Mesendoderm (in vitro differentiated cells): ENCODE measurements at regions not wholly inside any gene's neighbourhood (a gene's known extent, or its start where the extent isn't known, plus 50 kb on each side); places are given as distances from the start of the nearest gene placed in this dataset.

Experiments used
- DNase-seq: peaks from one replicate; pipeline ENCODE4 v3.0.0; 2013
- H2AK5ac ChIP-seq: 2 replicates; pipeline ENCODE4 v1.6.1; 2013; ENCODE audit warnings: low read length, inconsistent platforms
- H2BK120ac ChIP-seq: 2 replicates; pipeline ENCODE4 v1.6.1; 2013; ENCODE audit warnings: low read depth, mild to moderate bottlenecking, low read length, moderate library complexity, mixed read lengths
- H2BK15ac ChIP-seq: replicated peaks from 2 replicates; pipeline ENCODE4 v1.6.1; 2013; ENCODE audit warnings: low read depth, mild to moderate bottlenecking, moderate library complexity
- H2BK5ac ChIP-seq: 2 replicates; pipeline ENCODE4 v1.6.1; 2013; ENCODE audit warnings: low read length, inconsistent platforms
- H3K18ac ChIP-seq: 2 replicates; pipeline ENCODE4 v1.6.1; 2013; ENCODE audit warnings: mild to moderate bottlenecking, low read length, mixed read lengths
- H3K23ac ChIP-seq: one replicate; pipeline ENCODE4 v1.6.1; 2013; ENCODE audit warnings: low read length
- H3K27ac ChIP-seq: 2 replicates; pipeline ENCODE4 v1.5.1; 2013; ENCODE audit warnings: low read depth, mild to moderate bottlenecking, inconsistent platforms, low read length, moderate library complexity
- H3K27me3 ChIP-seq: 2 replicates; pipeline ENCODE4 v1.6.1; 2013; ENCODE audit warnings: low read length, control low read depth, mild to moderate bottlenecking, inconsistent platforms; ENCODE audit not compliant: insufficient read depth, poor library complexity
- H3K36me3 ChIP-seq: 2 replicates; pipeline ENCODE4 v1.6.1; 2013; ENCODE audit warnings: low read length, inconsistent platforms; ENCODE audit not compliant: control insufficient read depth, insufficient read depth
- H3K4ac ChIP-seq: one replicate; pipeline ENCODE4 v1.6.1; 2013; ENCODE audit warnings: low read depth, mild to moderate bottlenecking, low read length, moderate library complexity
- H3K4me1 ChIP-seq: 2 replicates; pipeline ENCODE4 v1.6.1; 2013; ENCODE audit warnings: low read depth, low read length, inconsistent platforms; ENCODE audit not compliant: control insufficient read depth
- H3K4me2 ChIP-seq: 2 replicates; pipeline ENCODE4 v1.6.1; 2013; ENCODE audit warnings: low read length
- H3K4me3 ChIP-seq: 2 replicates; pipeline ENCODE4 v1.5.1; 2013; ENCODE audit warnings: mild to moderate bottlenecking, low read length
- H3K56ac ChIP-seq: one replicate; pipeline ENCODE4 v1.6.1; 2013; ENCODE audit warnings: low read length
- H3K79me1 ChIP-seq: 2 replicates; pipeline ENCODE4 v1.6.1; 2013; ENCODE audit warnings: low read length, inconsistent platforms
- H3K79me2 ChIP-seq: 2 replicates; pipeline ENCODE4 v1.6.1; 2013; ENCODE audit warnings: mild to moderate bottlenecking, low read length; ENCODE audit not compliant: control insufficient read depth, insufficient read depth
- H3K9ac ChIP-seq: 2 replicates; pipeline ENCODE4 v1.6.1; 2013; ENCODE audit warnings: low read length, inconsistent platforms
- H4K5ac ChIP-seq: one replicate; pipeline ENCODE4 v1.6.1; 2013; ENCODE audit warnings: low read length
- H4K8ac ChIP-seq: one replicate; pipeline ENCODE4 v1.6.1; 2013; ENCODE audit warnings: low read depth, mild to moderate bottlenecking, control low read depth, low read length, moderate library complexity
- WGBS: extraction: QIAGEN DNeasy Blood & Tissue Kit; methylation state at CpG from one replicate; pipeline ENCODE4 v1.1.7; 2013; ENCODE audit warnings: low lambda C conversion rate, missing lambda C conversion rate; ENCODE audit not compliant: insufficient coverage; ENCODE audit errors: extremely low coverage; 5-methylcytosine and 5-hydroxymethylcytosine counted together

GRCh38 chr1:165116171-165116570 is 240.3 kb downstream of the LMX1A start:
- Histone ChIP-seq H3K79me1 (no peaks in the 10 kb centered on the region), H3K79me2 (no peaks in the 10 kb centered on the region), H2BK15ac (no peak overlapping the region), H3K27me3 (peaks cover 22% of the 10 kb centered on the region), H3K23ac (no peak overlapping the region), H4K8ac (no peak overlapping the region), H3K56ac (no peak overlapping the region), H3K4ac (no peak overlapping the region), H4K5ac (no peak overlapping the region), H2BK5ac (no peak overlapping the region), H3K4me1 (no peaks in the 10 kb centered on the region), H2AK5ac (no peak overlapping the region), H3K18ac (no peak overlapping the region), H3K9ac (no peak overlapping the region), H3K4me3 (no peak overlapping the region), H3K4me2 (no peak overlapping the region), H3K36me3 (no peaks in the 10 kb centered on the region), H3K27ac (no peak overlapping the region), H2BK120ac (no peak overlapping the region)
- WGBS, result no CpG with 5 or more reads among the region's 1 CpG
- DNase-seq, result no peak

GRCh38 chr1:165114889-165115285 is 241.6 kb downstream of the LMX1A start:
- Histone ChIP-seq H3K27ac (no peak overlapping the region), H2BK15ac (no peak overlapping the region), H3K9ac (no peak overlapping the region), H3K4ac (no peak overlapping the region), H3K18ac (no peak overlapping the region), H4K8ac (no peak overlapping the region), H3K56ac (no peak overlapping the region), H3K79me2 (no peaks in the 10 kb centered on the region), H2AK5ac (no peak overlapping the region), H2BK120ac (no peak overlapping the region), H3K23ac (no peak overlapping the region), H3K36me3 (no peaks in the 10 kb centered on the region), H3K4me1 (no peaks in the 10 kb centered on the region), H4K5ac (no peak overlapping the region), H3K79me1 (no peaks in the 10 kb centered on the region), H3K4me3 (no peak overlapping the region), H3K27me3 (peaks cover 22% of the 10 kb centered on the region), H3K4me2 (no peak overlapping the region), H2BK5ac (no peak overlapping the region)
- DNase-seq, result no peak
- 100% methylated on average over 4 of the region's 6 CpGs for WGBS

DNA sequence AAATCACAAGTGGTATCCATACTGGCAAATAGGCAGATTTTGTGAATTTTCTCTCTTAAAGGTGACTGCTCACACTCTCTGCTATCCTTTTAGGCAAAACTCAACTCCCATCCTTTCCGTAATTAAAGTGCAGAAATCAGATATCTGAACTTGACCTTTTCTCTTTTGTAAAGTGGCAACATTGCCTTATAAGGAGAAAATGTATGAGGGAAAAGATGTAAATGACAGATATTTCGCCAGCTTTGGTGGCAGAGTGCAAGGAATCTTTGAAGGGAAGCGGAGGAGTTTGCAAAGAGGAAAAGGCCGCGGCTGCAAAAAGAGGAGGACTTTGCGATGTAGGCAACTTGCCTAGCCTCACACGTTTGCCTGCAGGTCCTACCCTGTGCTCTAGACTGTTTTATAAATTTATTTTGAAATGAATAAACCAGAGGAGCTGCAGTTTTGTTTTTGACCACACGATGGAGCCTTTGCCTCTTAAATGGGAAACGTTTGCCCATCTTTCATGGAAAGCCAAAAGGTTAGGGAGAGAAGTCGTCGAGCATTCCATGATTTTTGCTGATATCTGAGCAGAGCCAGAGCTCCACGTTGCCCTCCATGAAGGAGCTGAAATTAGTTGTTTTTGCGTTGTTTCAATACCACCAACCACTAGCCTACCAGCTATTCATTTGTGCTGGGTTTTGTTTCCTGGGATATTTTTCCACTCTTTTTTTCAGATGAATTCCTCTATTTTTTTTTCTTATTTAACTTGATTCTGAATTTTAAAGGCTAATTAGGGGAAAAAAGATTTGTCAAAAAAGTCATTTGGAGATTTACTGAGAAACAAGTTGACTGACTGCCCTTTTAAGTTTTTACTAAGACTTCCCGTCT is 242.3 kb downstream of the LMX1A start:
- H4K8ac ChIP-seq, result no peak overlapping the region
- no peak overlapping the region for H3K18ac ChIP-seq
- H3K36me3 ChIP-seq, result no peaks in the 10 kb centered on the region
- H4K5ac ChIP-seq, result no peak overlapping the region
- no peak overlapping the region for H2AK5ac ChIP-seq
- DNase-seq, result peak; percentile 75
- H3K4me1 ChIP-seq, result no peaks in the 10 kb centered on the region
- H2BK120ac ChIP-seq, result no peak overlapping the region
- H3K23ac ChIP-seq, result no peak overlapping the region
- no peak overlapping the region for H3K9ac ChIP-seq
- no peak overlapping the region for H3K4ac ChIP-seq
- no CpG with 5 or more reads among the region's 14 CpGs for WGBS
- no peak overlapping the region for H3K56ac ChIP-seq
- H2BK5ac ChIP-seq, result no peak overlapping the region
- H3K27ac ChIP-seq, result no peak overlapping the region
- no peaks in the 10 kb centered on the region for H3K79me1 ChIP-seq
- H3K79me2 ChIP-seq, result no peaks in the 10 kb centered on the region
- peaks cover 22% of the 10 kb centered on the region for H3K27me3 ChIP-seq
- no peak overlapping the region for H3K4me2 ChIP-seq
- no peak overlapping the region for H2BK15ac ChIP-seq
- H3K4me3 ChIP-seq, result no peak overlapping the region

GRCh38 chr1:165112260-165112659 is 244.3 kb downstream of the LMX1A start:
- Histone ChIP-seq H3K27me3 (peaks cover 10% of the 10 kb centered on the region), H2BK5ac (no peak overlapping the region), H3K4ac (no peak overlapping the region), H3K36me3 (no peaks in the 10 kb centered on the region), H3K4me3 (no peak overlapping the region), H3K27ac (no peak overlapping the region), H3K23ac (no peak overlapping the region), H3K4me2 (no peak overlapping the region), H4K8ac (no peak overlapping the region), H4K5ac (no peak overlapping the region), H3K79me2 (no peaks in the 10 kb centered on the region), H2AK5ac (no peak overlapping the region), H3K56ac (no peak overlapping the region), H3K18ac (no peak overlapping the region), H3K9ac (no peak overlapping the region), H3K79me1 (no peaks in the 10 kb centered on the region), H2BK15ac (no peak overlapping the region), H2BK120ac (no peak overlapping the region), H3K4me1 (peaks cover 2% of the 10 kb centered on the region)
- peak; percentile 41 for DNase-seq
- no CpG with 5 or more reads among the region's 7 CpGs for WGBS

GRCh38 chr1:165109013-165109412 is 247.5 kb downstream of the LMX1A start:
- H3K4me2 ChIP-seq, result no peak overlapping the region
- H3K4me1 ChIP-seq, result peaks cover 2% of the 10 kb centered on the region
- H3K18ac ChIP-seq, result no peak overlapping the region
- no peak overlapping the region for H4K8ac ChIP-seq
- H3K36me3 ChIP-seq, result no peaks in the 10 kb centered on the region
- no peak overlapping the region for H2BK5ac ChIP-seq
- H2BK120ac ChIP-seq, result no peak overlapping the region
- no peaks in the 10 kb centered on the region for H3K79me1 ChIP-seq
- no peak overlapping the region for H3K4me3 ChIP-seq
- no peak overlapping the region for H3K23ac ChIP-seq
- H3K27me3 ChIP-seq, result no peaks in the 10 kb centered on the region
- no peak overlapping the region for H2AK5ac ChIP-seq
- no peak overlapping the region for H3K56ac ChIP-seq
- no peaks in the 10 kb centered on the region for H3K79me2 ChIP-seq
- DNase-seq, result no peak
- H2BK15ac ChIP-seq, result no peak overlapping the region
- H3K9ac ChIP-seq, result no peak overlapping the region
- WGBS, result no CpG with 5 or more reads among the region's 4 CpGs
- no peak overlapping the region for H3K4ac ChIP-seq
- H3K27ac ChIP-seq, result no peak overlapping the region
- H4K5ac ChIP-seq, result no peak overlapping the region
